ENCODE measurements at regions not wholly inside any gene's neighbourhood (a gene's known extent, or its start where the extent isn't known, plus 50 kb on each side); places are given as distances from the start of the nearest gene placed in this dataset.

- no peaks in the 10 kb centered on the region for H3K4me1 ChIP-seq (ENCODE audit: control insufficient read depth in 4 of 4, insufficient read depth in 4 of 4, low read length in 3 of 4)
- no peak overlapping the region for H3K4me3 ChIP-seq (ENCODE audit: low read depth in 1 of 3, low read length in 3 of 3)
- WGBS: 69% methylated on average over 4 of the region's 4 CpGs
- H3K9ac ChIP-seq (ENCODE audit: low read depth in 1 of 2, low read length in 2 of 2): no peak overlapping the region
- H3K36me3 ChIP-seq (ENCODE audit: control insufficient read depth in 4 of 4, insufficient read depth in 3 of 4, low read depth in 1 of 4, low read length in 3 of 4): no peaks in the 10 kb centered on the region
- no peak overlapping the region for H3K27ac ChIP-seq (ENCODE audit: low read depth in 1 of 2, low read length in 2 of 2)
- H3K9me3 ChIP-seq (ENCODE audit: control insufficient read depth in 4 of 4, low read length in 3 of 4): no peaks in the 10 kb centered on the region
- DNase-seq (ENCODE audit: low spot score): no peak
- peaks cover 0 to 3% (median 0%) of the 10 kb centered on the region in 4 donors for H3K27me3 ChIP-seq (ENCODE audit: control insufficient read depth in 4 of 4, insufficient read depth in 4 of 4, low read length in 3 of 4)
- TF ChIP-seq ZBTB33 (IDR thresholded peaks at IDR 0.05) (no peak), HNF4A (conservative IDR thresholded peaks at IDR 0.05) (no peak), RAD21 (IDR thresholded peaks at IDR 0.05) (no peak)
Observed at GRCh38 chr5:7131680-7132079, 264.3 kb upstream of the ADCY2 start.

GRCh38 chr5:7146886-7147285 is 249.1 kb upstream of the ADCY2 start:
- TF ChIP-seq HNF4G (IDR thresholded peaks at IDR 0.05): no peak
- Histone ChIP-seq H3K36me3 (ENCODE audit: control insufficient read depth in 4 of 4, insufficient read depth in 3 of 4, low read depth in 1 of 4, low read length in 3 of 4) (no peaks in the 10 kb centered on the region), H3K27ac (ENCODE audit: low read depth in 1 of 2, low read length in 2 of 2) (no peak overlapping the region), H3K4me1 (ENCODE audit: control insufficient read depth in 4 of 4, insufficient read depth in 4 of 4, low read length in 3 of 4) (no peaks in the 10 kb centered on the region), H3K27me3 (ENCODE audit: control insufficient read depth in 4 of 4, insufficient read depth in 4 of 4, low read length in 3 of 4) (no peaks in the 10 kb centered on the region), H3K4me3 (ENCODE audit: low read depth in 1 of 3, low read length in 3 of 3) (no peak overlapping the region), H3K9ac (ENCODE audit: low read depth in 1 of 2, low read length in 2 of 2) (no peak overlapping the region), H3K9me3 (ENCODE audit: control insufficient read depth in 4 of 4, low read length in 3 of 4) (no peaks in the 10 kb centered on the region)
- DNase-seq (ENCODE audit: low spot score): no peak
- 47% methylated on average over 1 of the region's 1 CpG for WGBS

GRCh38 chr5:7157083-7157482 is 238.9 kb upstream of the ADCY2 start:
- no peaks in the 10 kb centered on the region for H3K27me3 ChIP-seq (ENCODE audit: control insufficient read depth in 4 of 4, insufficient read depth in 4 of 4, low read length in 3 of 4)
- no peak overlapping the region for H3K9ac ChIP-seq (ENCODE audit: low read depth in 1 of 2, low read length in 2 of 2)
- H3K9me3 ChIP-seq (ENCODE audit: control insufficient read depth in 4 of 4, low read length in 3 of 4): peaks cover 0 to 5% (median under 1%) of the 10 kb centered on the region in 4 donors

More at GRCh38 chr5:7157083-7157482, 238.9 kb upstream of the ADCY2 start:
- DNase-seq (ENCODE audit: low spot score): no peak
- TF ChIP-seq JUND (IDR thresholded peaks at IDR 0.05) (no peak), RAD21 (IDR thresholded peaks at IDR 0.05) (no peak), CTCF (IDR thresholded peaks at IDR 0.05; ENCODE audit: low read depth, low read length, missing input control) (no peak), GABPA (IDR thresholded peaks at IDR 0.05 in 1 of 2, conservative IDR thresholded peaks at IDR 0.05 in 1 of 2) (no peak), EGR1 (IDR thresholded peaks at IDR 0.05; ENCODE audit: low read depth in 2 of 2) (no peak)
- Histone ChIP-seq H3K4me3 (ENCODE audit: low read depth in 1 of 3, low read length in 3 of 3) (no peak overlapping the region), H3K36me3 (ENCODE audit: control insufficient read depth in 4 of 4, insufficient read depth in 3 of 4, low read depth in 1 of 4, low read length in 3 of 4) (no peaks in the 10 kb centered on the region), H3K27ac (ENCODE audit: low read depth in 1 of 2, low read length in 2 of 2) (no peak overlapping the region), H3K4me1 (ENCODE audit: control insufficient read depth in 4 of 4, insufficient read depth in 4 of 4, low read length in 3 of 4) (no peaks in the 10 kb centered on the region)

All from liver (tissue), 8 donors.